ENCODE measurements at regions not wholly inside any gene's neighbourhood (a gene's known extent, or its start where the extent isn't known, plus 50 kb on each side); places are given as distances from the start of the nearest gene placed in this dataset.

GRCh38 chr13:106911020-106911419 is 343.1 kb upstream of the ARGLU1 start (continued):
- TF ChIP-seq ZBTB44 (tag by site-specific recombination; IDR thresholded peaks at IDR 0.05): no peak
- TF ChIP-seq ZNF670 (tag by site-specific recombination; IDR thresholded peaks at IDR 0.05; ENCODE audit: low read depth): no peak

- no peaks in the 10 kb centered on the region for H3K9me3 ChIP-seq (ENCODE audit: control insufficient read depth, insufficient read depth, low read depth, low read length)
- POLR2A ChIA-PET: no interaction called here
- CTCF ChIA-PET: no interaction called here
- no peak for TF ChIP-seq TCF7L2 (IDR thresholded peaks at IDR 0.05; ENCODE audit: borderline replicate concordance, low read depth, low read length)
- TF ChIP-seq KLF16 (tag by site-specific recombination; IDR thresholded peaks at IDR 0.05): no peak
- TF ChIP-seq ZNF112 (tag by site-specific recombination; IDR thresholded peaks at IDR 0.05): no peak
- TF ChIP-seq ZSCAN30 (tag by site-specific recombination; IDR thresholded peaks at IDR 0.05): no peak
- TF ChIP-seq REST (tag by site-specific recombination; IDR thresholded peaks at IDR 0.05): no peak
- TF ChIP-seq ZSCAN16 (tag by site-specific recombination; IDR thresholded peaks at IDR 0.05): no peak
- TF ChIP-seq ZNF2 (tag by site-specific recombination; IDR thresholded peaks at IDR 0.05): no peak
- no peak for TF ChIP-seq SCRT1 (tag by site-specific recombination; IDR thresholded peaks at IDR 0.05; ENCODE audit: borderline replicate concordance)
- TF ChIP-seq ZNF660 (tag by site-specific recombination; IDR thresholded peaks at IDR 0.05): no peak
- TF ChIP-seq ZBTB6 (tag by site-specific recombination; IDR thresholded peaks at IDR 0.05): no peak
- no peaks in the 10 kb centered on the region for H3K36me3 ChIP-seq (ENCODE audit: control insufficient read depth in 2 of 2, insufficient read depth in 1 of 2, low read length in 2 of 2)
- no peak overlapping the region for H3K27ac ChIP-seq (ENCODE audit: extremely low read depth, low read depth, low read length)
- H3K4me1 ChIP-seq (ENCODE audit: control insufficient read depth, insufficient read depth, low read length): no peaks in the 10 kb centered on the region
- no peak overlapping the region for H3K4me3 ChIP-seq (ENCODE audit: low read depth, low read length)
Observed at GRCh38 chr13:106906426-106906996, 338.6 kb upstream of the ARGLU1 start.

GRCh38 chr13:106905380-106906162 is 337.6 kb upstream of the ARGLU1 start:
- Histone ChIP-seq H3K4me3 (ENCODE audit: low read depth, low read length) (no peak overlapping the region), H3K9me3 (ENCODE audit: control insufficient read depth, insufficient read depth, low read depth, low read length) (no peaks in the 10 kb centered on the region), H3K27ac (ENCODE audit: extremely low read depth, low read depth, low read length) (no peak overlapping the region), H3K36me3 (ENCODE audit: control insufficient read depth in 2 of 2, insufficient read depth in 1 of 2, low read length in 2 of 2) (no peaks in the 10 kb centered on the region), H3K4me1 (ENCODE audit: control insufficient read depth, insufficient read depth, low read length) (no peaks in the 10 kb centered on the region)
- TF ChIP-seq PRDM10 (tag by site-specific recombination; IDR thresholded peaks at IDR 0.05) (no peak), FEZF1 (tag by site-specific recombination; IDR thresholded peaks at IDR 0.05) (no peak), ZNF558 (tag by site-specific recombination; IDR thresholded peaks at IDR 0.05) (no peak), ZNF174 (tag by site-specific recombination; IDR thresholded peaks at IDR 0.05) (no peak), ZNF670 (tag by site-specific recombination; IDR thresholded peaks at IDR 0.05; ENCODE audit: low read depth) (no peak), ZNF175 (tag by site-specific recombination; IDR thresholded peaks at IDR 0.05) (no peak), KLF1 (tag by site-specific recombination; IDR thresholded peaks at IDR 0.05) (no peak), ZNF549 (tag by site-specific recombination; IDR thresholded peaks at IDR 0.05) (no peak), PBX3 (CRISPR knock-in tag; IDR thresholded peaks at IDR 0.05) (no peak), ZNF548 (tag by site-specific recombination; IDR thresholded peaks at IDR 0.05) (no peak)
- ChIA-PET POLR2A (no interaction called here), CTCF (interaction anchor here (0.8 kb wide), 1 partner anchor 285 kb away, joined by 6 read pairs; no protein-coding TSS in a partner anchor)
